Smooth muscle cell (in vitro differentiated cells): ENCODE measurements at regions not wholly inside any gene's neighbourhood (a gene's known extent, or its start where the extent isn't known, plus 50 kb on each side); places are given as distances from the start of the nearest gene placed in this dataset.

Experiments
- DNase-seq: peaks from one replicate; lab custom pipeline; 2025; ENCODE audit not compliant: unreplicated experiment; lab: John Stamatoyannopoulos, UW
- H2AFZ ChIP-seq: fragments of 200-600 bp; sonication (generic); 2 replicates; pipeline ENCODE4 v1.6.0; 2016; ENCODE audit warnings: antibody characterized with exemption, low read depth, mild to moderate bottlenecking
- H3F3A ChIP-seq: fragments of 200-600 bp; sonication (generic); 2 replicates; pipeline ENCODE4 v1.6.0; 2017; ENCODE audit warnings: antibody characterized with exemption, low read depth
- H3K27ac ChIP-seq: fragments of 200-600 bp; sonication (generic); 2 replicates; pipeline ENCODE4 v1.5.1; 2016; ENCODE audit warnings: low read depth, mild to moderate bottlenecking
- H3K27me3 ChIP-seq: fragments of 200-600 bp; sonication (generic); 2 replicates; pipeline ENCODE4 v1.6.1; 2016; ENCODE audit warnings: low read depth, mild to moderate bottlenecking
- H3K36me3 ChIP-seq: fragments of 200-600 bp; sonication (generic); 2 replicates; pipeline ENCODE4 v1.5.1; 2016; ENCODE audit warnings: low read depth
- H3K4me1 ChIP-seq: fragments of 200-600 bp; sonication (generic); 2 replicates; pipeline ENCODE4 v1.5.1; 2016; ENCODE audit warnings: low read depth
- H3K4me2 ChIP-seq: fragments of 200-600 bp; sonication (generic); 2 replicates; pipeline ENCODE4 v1.6.0; 2016; ENCODE audit warnings: mild to moderate bottlenecking
- H3K4me3 ChIP-seq: fragments of 200-600 bp; sonication (generic); 2 replicates; pipeline ENCODE4 v1.5.1; 2016; ENCODE audit warnings: mild to moderate bottlenecking
- H3K79me2 ChIP-seq: fragments of 200-600 bp; sonication (generic); 2 replicates; pipeline ENCODE4 v1.6.0; 2016; ENCODE audit warnings: low read depth, mild to moderate bottlenecking
- H3K9ac ChIP-seq: fragments of 200-600 bp; sonication (generic); 2 replicates; pipeline ENCODE4 v1.6.0; 2016; ENCODE audit warnings: low read depth
- H3K9me3 ChIP-seq: fragments of 200-600 bp; sonication (generic); replicated peaks from 2 replicates; pipeline ENCODE4 v1.5.1; 2016; ENCODE audit warnings: low read depth
- H4K20me1 ChIP-seq: fragments of 200-600 bp; sonication (generic); 2 replicates; pipeline ENCODE4 v1.6.0; 2016; ENCODE audit warnings: low read depth
- WGBS: methylation state at CpG from one replicate; pipeline ENCODE4 v1.1.7; 2016; ENCODE audit warnings: low lambda C conversion rate; 5-methylcytosine and 5-hydroxymethylcytosine counted together
- TF ChIP-seq, protein P1 (sequence below): fragments of 200-600 bp; sonication (generic); IDR thresholded peaks from 2 replicates; pipeline ENCODE4 v1.5.1; 2017; ENCODE audit warnings: borderline replicate concordance, mild to moderate bottlenecking, antibody characterized with exemption; ENCODE audit not compliant: insufficient read depth, poor library complexity, severe bottlenecking

GRCh38 chr4:4765811-4766210 is 93.7 kb upstream of the MSX1 start:
- WGBS, result 70% methylated on average over 9 of the region's 9 CpGs
- Histone ChIP-seq H4K20me1 (no peaks in the 10 kb centered on the region), H3K4me1 (peaks cover 26% of the 10 kb centered on the region), H3K4me3 (no peak overlapping the region), H2AFZ (no peak overlapping the region), H3K9ac (no peak overlapping the region), H3K79me2 (no peaks in the 10 kb centered on the region), H3K9me3 (no peaks in the 10 kb centered on the region), H3K27ac (no peak overlapping the region), H3F3A (peaks cover 9% of the 10 kb centered on the region), H3K4me2 (no peak overlapping the region), H3K27me3 (no peaks in the 10 kb centered on the region), H3K36me3 (no peaks in the 10 kb centered on the region)
- TF ChIP-seq, protein P1, sequence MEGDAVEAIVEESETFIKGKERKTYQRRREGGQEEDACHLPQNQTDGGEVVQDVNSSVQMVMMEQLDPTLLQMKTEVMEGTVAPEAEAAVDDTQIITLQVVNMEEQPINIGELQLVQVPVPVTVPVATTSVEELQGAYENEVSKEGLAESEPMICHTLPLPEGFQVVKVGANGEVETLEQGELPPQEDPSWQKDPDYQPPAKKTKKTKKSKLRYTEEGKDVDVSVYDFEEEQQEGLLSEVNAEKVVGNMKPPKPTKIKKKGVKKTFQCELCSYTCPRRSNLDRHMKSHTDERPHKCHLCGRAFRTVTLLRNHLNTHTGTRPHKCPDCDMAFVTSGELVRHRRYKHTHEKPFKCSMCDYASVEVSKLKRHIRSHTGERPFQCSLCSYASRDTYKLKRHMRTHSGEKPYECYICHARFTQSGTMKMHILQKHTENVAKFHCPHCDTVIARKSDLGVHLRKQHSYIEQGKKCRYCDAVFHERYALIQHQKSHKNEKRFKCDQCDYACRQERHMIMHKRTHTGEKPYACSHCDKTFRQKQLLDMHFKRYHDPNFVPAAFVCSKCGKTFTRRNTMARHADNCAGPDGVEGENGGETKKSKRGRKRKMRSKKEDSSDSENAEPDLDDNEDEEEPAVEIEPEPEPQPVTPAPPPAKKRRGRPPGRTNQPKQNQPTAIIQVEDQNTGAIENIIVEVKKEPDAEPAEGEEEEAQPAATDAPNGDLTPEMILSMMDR, result no peak
- no peak for DNase-seq

- Histone ChIP-seq H3K79me2 (no peaks in the 10 kb centered on the region), H4K20me1 (no peaks in the 10 kb centered on the region), H3K27ac (no peak overlapping the region), H3K9ac (no peak overlapping the region), H2AFZ (no peak overlapping the region), H3K4me1 (peaks cover 26% of the 10 kb centered on the region), H3K4me2 (peak overlapping the region; percentile 73), H3K27me3 (no peaks in the 10 kb centered on the region), H3K36me3 (no peaks in the 10 kb centered on the region), H3K4me3 (no peak overlapping the region), H3F3A (peaks cover 9% of the 10 kb centered on the region), H3K9me3 (no peaks in the 10 kb centered on the region)
- no peak for DNase-seq
- TF ChIP-seq, protein P1, result no peak
- 94% methylated on average over 10 of the region's 10 CpGs for WGBS
These were observed 94.9 kb upstream of the MSX1 start for GRCh38 chr4:4764558-4764905.

DNA sequence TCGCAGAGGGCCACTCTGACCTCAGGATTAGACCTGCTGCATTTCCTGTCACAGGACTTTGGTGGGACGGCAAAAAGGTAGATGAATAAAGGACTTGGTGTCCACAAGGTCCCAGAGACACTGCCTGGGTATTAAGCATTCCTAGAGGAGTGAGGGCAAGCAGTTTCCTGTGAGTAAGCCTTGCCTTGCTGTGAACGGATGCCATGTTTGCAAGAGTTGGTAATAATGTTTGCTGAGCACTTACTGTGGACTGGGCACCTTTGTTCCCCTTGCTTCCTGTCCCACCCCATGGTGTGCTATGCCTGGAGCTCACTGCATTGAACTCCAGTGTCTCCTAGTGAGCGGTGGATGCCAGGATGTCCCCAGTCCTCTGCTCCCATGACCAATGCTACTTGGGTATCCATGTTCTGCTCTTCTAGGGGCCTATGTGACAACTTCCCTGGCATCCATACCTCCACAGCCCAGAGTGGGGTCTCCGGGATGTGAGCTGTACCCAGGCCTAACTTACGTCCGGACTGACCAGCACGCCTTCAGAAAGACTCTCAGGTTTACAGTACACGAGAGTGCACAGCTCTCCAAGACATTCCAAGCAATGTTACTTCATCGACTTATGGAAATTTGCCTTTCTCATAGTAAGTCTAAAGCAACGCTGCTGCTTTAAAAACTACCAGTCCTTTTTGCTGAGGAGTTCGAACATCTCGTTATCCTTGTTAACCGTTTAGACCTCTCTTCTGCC is 95.5 kb upstream of the MSX1 start:
- H3K27me3 ChIP-seq, result no peaks in the 10 kb centered on the region
- no peak overlapping the region for H3K9ac ChIP-seq
- H3F3A ChIP-seq, result peaks cover 9% of the 10 kb centered on the region
- TF ChIP-seq, protein P1, result no peak
- DNase-seq, result no peak
- H3K4me1 ChIP-seq, result peaks cover 26% of the 10 kb centered on the region
- no peaks in the 10 kb centered on the region for H3K9me3 ChIP-seq
- no peaks in the 10 kb centered on the region for H3K36me3 ChIP-seq
- H3K79me2 ChIP-seq, result no peaks in the 10 kb centered on the region
- H4K20me1 ChIP-seq, result no peaks in the 10 kb centered on the region
- no peak overlapping the region for H3K27ac ChIP-seq
- WGBS, result 39% methylated on average over 14 of the region's 14 CpGs
- H3K4me2 ChIP-seq, result peak overlapping the region; percentile 73
- peak overlapping the region; percentile 17 for H2AFZ ChIP-seq
- no peak overlapping the region for H3K4me3 ChIP-seq
